ENCODE measurements at regions not wholly inside any gene's neighbourhood (a gene's known extent, or its start where the extent isn't known, plus 50 kb on each side); places are given as distances from the start of the nearest gene placed in this dataset.
"Not testable (repeated sequence)": the region's sequence is repeated elsewhere in the genome, so short reads cannot be mapped to it uniquely, and the experiment has no call there.

DNA sequence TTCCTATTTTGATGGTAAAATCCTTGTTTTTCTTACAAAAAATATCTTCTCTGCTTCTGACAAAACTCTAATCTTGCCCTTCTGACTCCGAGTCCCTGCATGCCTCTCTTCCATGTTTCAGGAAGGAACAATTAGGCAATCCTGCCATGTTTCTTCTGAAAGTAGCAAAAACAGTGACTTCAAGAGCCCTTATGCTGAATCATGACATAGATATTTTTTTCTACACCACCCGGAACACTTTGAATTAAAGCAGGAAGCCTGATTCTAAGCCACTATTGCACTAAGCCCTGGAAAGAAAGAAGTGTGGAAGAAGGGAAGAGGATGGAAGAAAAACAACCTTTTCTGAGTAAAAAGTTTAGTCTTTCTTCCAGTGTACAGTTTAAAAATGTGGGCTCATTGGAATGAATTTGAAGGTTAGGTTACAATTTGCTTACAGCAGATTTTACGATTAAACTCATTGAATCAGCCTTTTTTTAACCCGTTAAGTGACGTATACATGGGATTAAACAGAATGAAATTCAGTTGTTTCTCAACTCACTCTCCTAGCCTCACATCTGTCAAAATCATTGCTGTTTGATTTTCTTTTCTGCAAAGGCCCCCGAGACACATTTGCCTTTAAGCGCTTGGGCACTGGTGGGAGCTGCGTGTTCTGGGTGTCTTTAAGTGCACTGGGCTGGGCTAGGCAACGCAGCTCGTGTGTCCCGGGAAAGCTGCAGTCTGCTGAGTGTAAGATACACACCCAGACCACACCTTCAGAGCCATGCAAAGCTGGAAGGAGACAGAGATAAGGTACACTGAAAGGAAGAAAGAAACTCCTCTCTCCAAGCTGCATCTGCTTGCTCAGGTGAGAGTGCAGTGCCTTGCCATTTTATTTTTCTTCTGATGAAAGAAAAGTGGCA is 159.4 kb upstream of the CITED2 start:
- DNase-seq (ENCODE audit: low spot score): no peak
- in situ Hi-C loops (cut with HindIII; ENCODE audit: low sequenced_read_pairs): no loop called here

DNA sequence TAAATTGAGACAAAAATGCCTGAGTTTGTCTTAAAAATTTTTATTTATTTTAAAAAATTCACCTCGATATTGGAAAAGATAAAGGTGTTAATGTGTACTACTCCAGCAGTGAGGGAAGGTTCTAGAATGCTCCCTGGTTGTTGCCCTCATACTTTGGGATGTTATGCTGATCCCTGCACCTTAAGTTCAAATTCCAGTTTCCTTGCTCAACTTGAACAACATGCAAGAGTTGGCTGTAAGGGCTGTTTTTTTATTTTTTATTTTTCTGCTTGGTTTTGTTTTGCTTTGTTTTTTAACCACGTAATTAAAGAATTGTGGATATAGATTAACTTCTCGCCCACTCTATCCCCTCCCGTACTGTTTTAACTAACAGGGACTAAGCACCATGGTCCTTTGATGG is 158.7 kb upstream of the CITED2 start:
- DNase-seq (ENCODE audit: low spot score): no peak
- in situ Hi-C loops (cut with HindIII; ENCODE audit: low sequenced_read_pairs): no loop called here

DNA sequence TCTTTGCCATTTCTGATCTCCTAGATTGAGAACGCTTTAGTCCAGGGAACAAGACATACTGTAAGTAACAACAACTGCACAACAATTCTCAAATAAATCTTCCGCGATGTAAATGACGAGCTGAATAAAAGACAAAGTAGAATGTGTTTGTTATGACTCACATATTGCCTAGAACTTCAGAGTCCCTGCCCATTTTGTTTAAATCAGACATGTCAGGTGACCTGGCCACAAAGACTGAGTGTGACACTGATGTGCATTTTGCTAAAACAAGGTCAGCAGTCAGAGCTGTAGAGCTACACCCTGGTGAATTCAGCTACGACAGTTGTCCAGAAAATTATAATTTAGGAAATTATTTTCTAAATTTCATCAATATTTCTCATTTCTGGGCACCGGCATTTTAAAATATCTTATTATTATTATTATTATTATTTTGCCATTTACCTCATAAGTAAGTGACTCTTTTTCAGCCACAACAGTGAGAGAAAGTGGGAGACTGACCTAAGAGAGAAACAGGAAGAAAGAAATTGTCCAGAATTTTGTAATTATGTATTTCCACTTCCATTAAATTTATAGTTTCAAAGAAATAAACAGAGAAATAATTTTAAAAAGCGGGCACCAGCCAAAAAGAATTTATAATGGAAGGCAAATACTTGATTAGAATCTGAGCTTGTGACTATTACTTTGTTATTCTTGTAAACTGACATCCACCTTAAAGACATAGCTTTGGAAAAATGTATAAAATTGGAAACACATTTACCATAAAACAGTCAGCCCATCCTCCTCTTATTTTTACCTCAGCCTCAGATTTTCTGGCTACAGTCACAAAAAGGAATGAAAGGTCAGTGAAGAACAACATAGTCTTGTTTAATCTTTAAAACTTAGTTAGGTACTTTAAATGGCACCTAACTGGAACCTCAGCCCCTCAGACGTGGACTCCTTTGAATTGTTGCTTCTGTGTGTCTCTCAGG is 157.0 kb upstream of the CITED2 start:
- DNase-seq (ENCODE audit: low spot score): no peak
- in situ Hi-C loops (cut with HindIII; ENCODE audit: low sequenced_read_pairs): no loop called here

GRCh38 chr6:139530561-139530960 is 156.1 kb upstream of the CITED2 start:
- in situ Hi-C loops (cut with HindIII; ENCODE audit: low sequenced_read_pairs): no loop called here

GRCh38 chr6:139529420-139529819 is 155.0 kb upstream of the CITED2 start:
- DNase-seq (ENCODE audit: low spot score): no peak
- in situ Hi-C loops (cut with HindIII; ENCODE audit: low sequenced_read_pairs): no loop called here

More at GRCh38 chr6:139530561-139530960, 156.1 kb upstream of the CITED2 start:
- no peak for DNase-seq (ENCODE audit: low spot score)

- in situ Hi-C loops (cut with HindIII; ENCODE audit: low sequenced_read_pairs): no loop called here
- no peak for DNase-seq (ENCODE audit: low spot score)
Observed at GRCh38 chr6:139528471-139528870, 154.0 kb upstream of the CITED2 start.

- DNase-seq (ENCODE audit: low spot score): no peak
- in situ Hi-C loops (cut with HindIII; ENCODE audit: low sequenced_read_pairs): no loop called here
Observed at GRCh38 chr6:139525415-139525814, 151.0 kb upstream of the CITED2 start.

- no peak for DNase-seq (ENCODE audit: low spot score)
- in situ Hi-C loops (cut with HindIII; ENCODE audit: low sequenced_read_pairs): no loop called here
Observed at GRCh38 chr6:139523986-139524385, 149.5 kb upstream of the CITED2 start.

- in situ Hi-C loops (cut with HindIII; ENCODE audit: low sequenced_read_pairs): no loop called here
Observed at GRCh38 chr6:139522511-139523220, 148.2 kb upstream of the CITED2 start.

DNA sequence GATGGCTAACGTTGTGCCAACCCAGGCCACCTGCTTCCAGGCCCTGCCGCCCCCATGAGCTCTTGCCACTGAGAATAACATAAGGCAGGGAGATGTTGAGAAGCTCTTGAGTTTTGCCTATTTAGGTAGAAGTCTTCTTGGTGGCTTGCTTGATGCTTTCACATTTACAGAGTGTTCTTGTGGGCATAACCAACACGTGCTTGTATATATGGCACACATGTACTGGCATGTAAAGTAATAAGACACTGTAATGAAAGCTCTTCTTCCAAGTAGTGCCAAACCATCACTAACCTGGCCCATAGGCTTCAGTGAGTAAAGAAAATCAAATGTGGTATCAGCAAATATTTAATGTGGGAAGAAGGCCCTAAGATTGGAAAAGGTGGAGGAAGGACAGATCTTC is 146.9 kb upstream of the CITED2 start:
- in situ Hi-C loops (cut with HindIII; ENCODE audit: low sequenced_read_pairs): no loop called here
- no peak for DNase-seq (ENCODE audit: low spot score)

More at GRCh38 chr6:139522511-139523220, 148.2 kb upstream of the CITED2 start:
- no peak for DNase-seq (ENCODE audit: low spot score)

GRCh38 chr6:139520321-139520768 is 145.9 kb upstream of the CITED2 start:
- in situ Hi-C loops (cut with HindIII; ENCODE audit: low sequenced_read_pairs): no loop called here
- no peak for DNase-seq (ENCODE audit: low spot score)

GRCh38 chr6:139519571-139520031 is 145.2 kb upstream of the CITED2 start:
- in situ Hi-C loops (cut with HindIII; ENCODE audit: low sequenced_read_pairs): no loop called here
- DNase-seq (ENCODE audit: low spot score): no peak

GRCh38 chr6:139519097-139519496 is 144.6 kb upstream of the CITED2 start:
- no peak for DNase-seq (ENCODE audit: low spot score)

DNA sequence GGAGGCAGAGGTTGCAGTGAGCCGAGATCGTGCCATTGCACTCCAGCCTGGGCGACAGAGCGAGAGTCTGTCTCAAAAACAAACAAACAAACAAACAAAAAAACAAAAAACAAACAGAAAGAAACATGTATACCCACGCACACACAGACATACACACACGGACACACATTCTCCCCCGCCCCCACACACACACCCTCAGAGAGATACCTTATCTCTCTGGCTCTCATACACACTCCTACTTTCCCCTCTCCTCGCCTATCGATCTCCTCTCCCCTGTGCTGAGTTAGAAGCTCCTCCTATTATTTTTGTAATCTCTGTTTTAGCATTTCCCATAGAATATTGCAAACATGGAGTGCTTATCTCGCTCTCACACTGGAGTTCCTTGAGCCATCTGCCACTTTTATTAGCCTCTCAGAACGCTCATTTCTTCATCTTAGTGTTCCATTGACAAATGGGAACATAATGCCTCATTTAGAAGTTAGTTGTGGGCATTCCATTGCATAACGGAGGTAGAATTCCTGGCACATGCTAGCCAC is 144.2 kb upstream of the CITED2 start:
- in situ Hi-C loops (cut with HindIII; ENCODE audit: low sequenced_read_pairs): no loop called here
- DNase-seq (ENCODE audit: low spot score): no peak

More at GRCh38 chr6:139519097-139519496, 144.6 kb upstream of the CITED2 start:
- in situ Hi-C loops (cut with HindIII; ENCODE audit: low sequenced_read_pairs): no loop called here

- in situ Hi-C loops (cut with HindIII; ENCODE audit: low sequenced_read_pairs); DNase-seq (ENCODE audit: low spot score): not testable (repeated sequence)
Observed at GRCh38 chr6:139517998-139518555, 143.6 kb upstream of the CITED2 start.

GRCh38 chr6:139515511-139515910 is 141.1 kb upstream of the CITED2 start:
- DNase-seq (ENCODE audit: low spot score): no peak
- in situ Hi-C loops (cut with HindIII; ENCODE audit: low sequenced_read_pairs): no loop called here

DNA sequence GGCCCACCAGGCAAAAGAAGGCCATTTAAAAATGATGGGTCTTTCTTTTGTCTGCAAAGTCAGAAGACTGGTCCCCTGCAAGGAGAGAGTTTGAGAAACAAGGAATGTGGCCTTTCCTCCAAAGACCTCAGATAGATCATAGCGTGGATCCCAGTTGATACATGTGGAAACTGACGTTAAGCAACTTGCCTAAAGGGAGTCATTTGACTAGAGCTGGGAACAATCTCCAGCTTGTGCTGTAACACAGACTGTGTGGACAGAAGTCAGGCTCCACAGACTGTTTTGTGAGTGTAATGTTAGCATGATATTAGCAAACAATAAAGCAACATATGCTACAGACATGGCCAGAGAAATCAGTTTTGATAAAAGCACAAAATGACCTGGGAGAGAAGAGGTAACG is 140.4 kb upstream of the CITED2 start:
- in situ Hi-C loops (cut with HindIII; ENCODE audit: low sequenced_read_pairs): no loop called here
- no peak for DNase-seq (ENCODE audit: low spot score)

DNA sequence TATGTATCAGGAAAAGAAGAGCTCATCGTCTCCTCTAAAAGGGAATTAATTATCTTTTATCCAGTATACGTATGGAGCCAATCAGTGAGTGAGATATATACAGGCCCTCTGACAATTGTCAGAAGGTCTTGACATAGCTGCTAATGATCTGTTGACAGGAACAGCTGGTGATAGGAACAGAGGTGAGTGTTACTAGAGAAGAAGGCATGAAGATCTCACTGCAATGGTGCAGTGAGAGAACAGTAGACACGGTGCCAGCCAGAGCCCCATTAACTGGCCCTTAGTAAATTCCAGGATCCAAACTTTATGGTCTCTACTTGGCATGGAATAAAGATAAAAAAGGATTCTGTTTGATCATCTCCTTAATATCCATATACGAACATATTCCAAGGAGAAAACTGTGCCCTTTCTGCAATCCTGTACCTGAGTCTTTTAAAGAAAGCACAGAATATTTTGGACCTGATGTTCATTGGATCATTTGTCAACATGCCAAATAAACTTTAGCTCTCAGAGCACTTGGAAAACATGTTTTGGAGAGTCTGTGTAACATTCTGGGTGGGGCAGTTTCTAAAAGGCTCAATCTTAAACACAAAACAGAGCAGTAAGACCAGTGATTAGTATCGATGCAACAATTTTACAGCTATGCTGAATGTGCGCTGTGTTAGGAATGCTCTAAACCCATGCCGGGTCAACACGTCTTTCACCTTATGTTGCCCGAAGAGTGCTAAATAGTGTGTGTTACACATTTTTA is 135.8 kb upstream of the CITED2 start:
- in situ Hi-C loops (cut with HindIII; ENCODE audit: low sequenced_read_pairs): no loop called here
- no peak for DNase-seq (ENCODE audit: low spot score)
